NOMO-1 treated with dmso at 0.1 percent for 144 hours (cell line): ENCODE measurements at regions not wholly inside any gene's neighbourhood (a gene's known extent, or its start where the extent isn't known, plus 50 kb on each side); places are given as distances from the start of the nearest gene placed in this dataset.
"Not testable (repeated sequence)": the region's sequence is repeated elsewhere in the genome, so short reads cannot be mapped to it uniquely, and the experiment has no call there.

Source experiments
- DNase-seq: peaks from one replicate; lab custom pipeline; 2025; ENCODE audit not compliant: unreplicated experiment; lab: John Stamatoyannopoulos, UW

DNA sequence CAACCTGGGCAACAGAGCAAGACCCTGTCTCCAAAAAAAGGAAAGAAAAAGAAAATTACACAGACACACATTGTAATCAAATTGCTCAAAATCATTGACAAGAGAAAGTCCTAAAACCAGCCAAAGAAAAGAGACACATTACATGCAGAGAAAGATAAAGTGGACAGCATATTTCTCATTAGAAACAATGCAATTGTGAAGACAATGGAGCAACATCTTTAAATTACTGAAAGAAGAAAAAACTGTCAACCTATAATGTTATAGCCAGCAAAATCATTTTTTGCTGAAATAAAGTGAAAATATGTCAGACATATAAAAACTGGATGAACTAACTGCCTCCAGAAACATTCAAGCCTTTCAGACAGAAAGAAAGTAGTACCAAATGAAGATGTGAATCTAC is 120.6 kb downstream of the TMEM167A start:
- no peak for DNase-seq

DNA sequence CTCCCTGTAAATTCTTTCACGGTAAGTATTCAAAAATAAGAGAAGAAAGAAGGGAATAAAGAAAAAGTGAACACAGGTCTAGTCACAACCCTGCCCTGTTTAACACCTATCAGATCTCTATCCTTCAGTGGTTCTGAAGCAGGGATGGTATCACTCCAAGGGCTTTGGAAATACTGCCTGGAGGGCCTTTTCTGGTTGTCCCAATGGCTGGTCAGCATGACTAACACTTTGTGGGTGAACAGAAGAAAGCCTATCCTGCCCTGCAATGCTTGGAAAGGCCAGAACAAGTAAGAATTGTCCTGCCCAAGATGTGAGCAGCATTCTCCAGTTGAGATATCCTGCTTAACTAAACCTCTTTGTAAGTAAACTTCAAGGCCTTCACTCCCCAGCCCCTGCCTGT is 124.9 kb downstream of the TMEM167A start:
- DNase-seq, result no peak

DNA sequence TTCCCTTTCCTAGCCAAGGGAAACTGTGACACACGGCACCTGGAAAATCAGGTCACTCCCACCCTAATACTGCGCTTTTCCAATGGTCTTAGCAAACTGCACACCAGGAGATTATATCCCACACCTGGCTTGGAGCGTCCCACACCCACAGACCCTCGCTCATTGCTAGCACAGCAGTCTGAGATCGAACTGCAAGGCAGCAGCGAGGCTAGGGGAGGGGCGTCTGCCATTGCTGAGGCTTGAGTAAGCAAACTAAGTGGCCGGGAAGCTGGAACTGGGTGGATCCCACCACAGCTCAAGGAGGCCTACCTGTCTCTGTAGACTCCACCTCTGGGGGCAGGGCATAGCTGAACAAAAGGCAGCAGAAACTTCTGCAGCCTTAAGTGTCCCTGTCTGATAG is 132.9 kb downstream of the TMEM167A start:
- not testable (repeated sequence) for DNase-seq

DNA sequence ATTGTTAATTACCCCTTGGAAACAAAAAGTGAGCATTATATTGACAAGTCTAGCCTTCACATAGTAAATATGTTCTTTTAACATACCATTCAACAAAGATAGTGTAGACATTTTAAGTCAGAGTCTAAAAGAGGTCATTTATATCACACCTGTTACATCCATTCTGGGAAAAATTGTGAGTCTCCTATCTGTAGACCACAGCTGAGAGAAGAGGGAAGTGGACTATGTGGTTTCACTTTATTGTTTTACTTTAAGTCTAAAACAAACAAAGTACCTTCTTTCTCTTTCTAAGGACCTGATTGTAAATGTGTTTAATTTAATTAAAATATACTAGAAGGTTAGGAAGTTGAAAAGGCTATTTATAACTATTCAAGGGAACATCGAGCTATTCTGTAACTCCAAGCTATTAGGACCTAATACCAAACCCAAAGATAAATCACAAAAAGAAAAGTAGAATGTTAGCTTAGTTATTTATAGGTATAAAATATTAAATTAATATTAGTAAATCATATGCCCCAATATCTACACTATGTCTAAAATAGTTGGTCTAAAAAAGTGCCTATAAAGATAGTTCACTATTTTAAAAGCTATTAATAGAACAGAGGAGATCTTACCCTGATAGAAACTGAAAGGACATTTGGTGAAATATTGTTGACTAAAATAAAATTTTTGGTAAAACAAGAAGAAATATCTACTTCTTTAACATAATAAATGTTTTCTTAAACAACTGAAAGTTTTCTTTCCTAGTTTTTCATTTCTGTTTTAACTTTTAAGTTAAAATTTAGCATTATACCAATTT is 134.9 kb downstream of the TMEM167A start:
- DNase-seq, result no peak

DNA sequence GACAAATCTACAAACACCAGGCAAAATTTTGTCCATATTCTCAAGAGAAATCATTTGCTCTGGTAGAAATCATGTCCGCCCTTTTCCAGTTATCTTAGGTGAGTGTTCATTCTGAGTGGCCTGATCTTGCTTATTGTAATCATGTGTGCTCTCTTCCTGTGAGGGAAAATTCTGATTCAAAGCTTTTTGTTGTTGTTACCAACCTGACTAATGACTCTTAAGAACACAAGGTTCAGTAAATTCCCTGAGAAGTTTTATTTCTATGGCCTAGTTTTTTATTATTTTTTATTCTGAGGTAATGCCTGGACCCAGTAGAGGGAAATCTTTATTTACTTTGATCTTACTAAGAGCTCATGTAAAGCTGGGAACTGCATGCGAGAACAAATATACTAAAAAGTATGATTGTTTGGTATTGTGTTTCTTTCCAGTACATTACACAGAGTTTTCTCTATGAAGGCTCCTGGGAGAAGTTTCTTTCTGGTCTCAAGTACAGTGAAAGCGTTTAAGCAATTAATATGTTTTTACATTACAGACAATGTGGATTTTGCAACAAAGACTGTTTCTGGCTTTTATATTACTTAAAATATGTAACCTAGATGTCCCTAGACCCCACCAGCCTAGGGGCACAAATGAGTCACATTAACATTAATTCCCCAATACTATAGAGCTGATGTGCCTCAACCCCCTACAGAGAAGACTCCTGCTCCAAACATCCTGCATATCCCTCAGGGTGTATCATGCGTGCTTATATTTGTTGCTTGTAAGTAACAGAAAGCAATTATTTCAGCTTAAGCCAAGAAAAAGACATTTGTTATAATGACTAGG is 138.1 kb downstream of the TMEM167A start:
- DNase-seq, result no peak

DNA sequence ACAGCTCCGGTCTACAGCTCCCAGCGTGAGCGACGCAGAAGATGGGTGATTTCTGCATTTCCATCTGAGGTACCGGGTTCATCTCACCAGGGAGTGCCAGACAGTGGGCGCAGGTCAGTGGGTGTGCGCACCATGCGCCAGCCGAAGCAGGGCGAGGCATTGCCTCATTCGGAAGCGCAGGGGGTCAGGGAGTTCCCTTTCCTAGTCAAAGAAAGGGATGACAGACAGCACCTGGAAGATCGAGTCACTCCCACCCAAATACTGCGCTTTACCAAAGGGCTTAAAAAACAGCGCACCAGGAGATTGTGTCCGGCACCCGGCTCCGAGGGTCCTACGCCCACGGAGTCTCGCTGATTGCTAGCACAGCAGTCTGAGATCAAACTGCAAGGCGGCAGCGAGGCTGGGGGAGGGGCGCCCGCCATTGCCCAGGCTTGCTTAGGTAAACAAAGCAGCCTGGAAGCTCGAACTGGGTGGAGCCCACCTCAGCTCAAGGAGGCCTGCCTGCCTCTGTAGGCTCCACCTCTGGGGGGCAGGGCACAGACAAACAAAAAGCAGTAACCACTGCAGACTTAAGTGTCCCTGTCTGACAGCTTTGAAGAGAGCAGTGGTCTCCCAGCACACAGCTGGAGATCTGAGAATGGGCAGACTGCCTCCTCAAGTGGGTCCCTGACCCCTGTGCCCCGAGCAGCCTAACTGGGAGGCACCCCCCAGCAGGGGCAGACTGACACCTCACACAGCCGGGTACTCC is 144.5 kb downstream of the TMEM167A start:
- not testable (repeated sequence) for DNase-seq

DNA sequence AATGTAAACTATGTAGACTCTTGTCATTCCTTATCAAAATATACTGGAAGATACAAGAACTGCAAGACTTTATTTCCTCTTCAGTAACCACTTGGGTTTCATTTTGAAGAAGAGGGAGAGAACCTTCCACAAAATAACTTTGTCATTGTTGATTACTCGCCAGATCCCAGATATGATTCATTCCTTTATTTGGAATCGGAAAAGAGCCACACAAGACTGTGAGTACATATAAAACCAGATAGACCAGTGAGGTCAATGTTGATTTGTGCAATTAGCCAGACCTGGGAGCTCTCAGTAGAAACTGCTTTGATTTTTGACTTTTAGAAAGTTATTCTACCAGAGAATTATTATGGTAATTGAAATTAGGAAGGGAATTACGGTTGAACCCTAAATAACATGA is 146.1 kb downstream of the TMEM167A start:
- no peak for DNase-seq

DNA sequence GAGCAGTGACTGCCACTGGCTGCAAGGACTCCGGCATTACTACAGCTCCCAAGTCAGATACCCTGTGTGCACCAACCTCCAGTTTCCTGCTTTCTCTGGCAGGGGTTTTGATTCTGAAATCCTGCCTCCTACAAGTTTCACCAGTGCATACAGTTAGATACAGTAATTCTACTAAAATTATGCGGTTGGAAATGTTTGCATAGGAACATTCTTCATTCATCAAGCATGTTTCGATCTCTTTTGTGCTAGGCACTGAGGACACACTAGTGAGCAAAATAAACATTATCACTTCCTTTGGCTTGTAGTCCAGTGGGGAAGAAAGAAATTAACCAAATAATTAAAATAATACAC is 152.2 kb downstream of the TMEM167A start:
- no peak for DNase-seq

DNA sequence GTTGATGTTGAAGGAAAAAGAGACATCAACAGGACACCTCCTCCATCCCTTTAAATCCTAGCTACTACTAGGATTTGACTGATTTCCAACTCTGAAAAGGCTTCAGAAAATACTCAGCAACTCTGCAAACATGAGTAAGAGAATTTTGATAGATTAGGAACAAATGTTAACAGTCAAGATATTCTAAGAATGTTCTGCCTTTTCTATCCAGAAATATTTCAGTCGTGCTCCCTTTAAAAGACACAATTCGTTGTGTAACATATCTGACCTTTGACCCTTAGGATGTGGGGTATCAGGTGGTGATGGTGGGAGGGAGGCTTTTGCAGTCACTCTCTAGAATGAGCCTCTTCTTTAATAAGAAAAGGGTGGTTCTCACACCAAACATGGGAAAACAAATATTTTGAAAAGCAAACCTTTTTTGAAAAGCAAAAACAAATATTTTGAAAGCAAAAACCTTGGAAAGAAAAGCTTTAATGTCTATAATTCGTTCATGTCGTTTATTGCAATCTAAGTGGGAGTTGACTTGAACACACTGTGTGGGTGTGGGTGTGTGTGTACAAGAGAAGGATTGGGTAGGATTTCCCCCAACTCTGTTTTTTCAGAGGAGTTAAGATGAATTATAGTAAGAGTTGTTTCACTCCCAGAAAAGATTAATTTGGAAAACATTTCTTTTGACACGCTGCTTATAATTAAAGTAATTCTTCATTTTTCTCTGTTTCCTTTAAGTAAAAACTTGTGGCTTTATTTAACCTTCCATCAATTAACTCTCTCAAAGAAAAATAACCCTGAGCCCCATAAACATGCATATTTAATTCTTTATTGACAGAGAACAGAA is 152.8 kb downstream of the TMEM167A start:
- no peak for DNase-seq

DNA sequence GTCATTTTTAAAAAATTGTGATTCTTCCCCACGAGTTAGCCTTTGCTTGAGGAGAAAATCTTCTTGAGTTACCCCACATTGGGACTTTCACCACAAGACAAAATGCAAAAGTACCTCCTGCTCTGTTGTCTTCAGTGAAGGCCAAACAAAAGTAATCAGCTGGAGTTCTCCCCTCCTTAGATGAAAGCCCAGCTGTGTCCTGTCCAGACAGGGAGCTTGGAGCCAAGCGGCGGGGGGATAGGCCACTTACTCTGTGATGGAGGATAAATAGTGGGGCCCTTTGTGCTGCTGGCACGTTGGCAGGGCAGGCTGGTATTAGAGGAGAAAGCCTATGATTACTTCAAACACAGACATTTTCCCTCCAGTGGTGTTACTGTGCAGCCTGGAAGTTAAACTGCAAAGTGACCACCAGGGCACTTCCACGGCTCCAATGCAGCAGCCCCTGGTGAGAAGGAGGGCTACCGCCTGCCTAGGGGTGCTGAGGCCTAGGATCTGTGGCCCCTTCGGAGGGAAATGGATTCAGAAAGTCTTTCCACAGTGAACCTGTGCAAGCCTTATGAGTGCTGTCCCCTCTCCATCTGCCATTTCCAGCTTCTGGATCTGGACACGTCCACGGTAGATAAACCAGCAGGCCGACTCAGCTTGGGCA is 155.0 kb downstream of the TMEM167A start:
- DNase-seq, result no peak

DNA sequence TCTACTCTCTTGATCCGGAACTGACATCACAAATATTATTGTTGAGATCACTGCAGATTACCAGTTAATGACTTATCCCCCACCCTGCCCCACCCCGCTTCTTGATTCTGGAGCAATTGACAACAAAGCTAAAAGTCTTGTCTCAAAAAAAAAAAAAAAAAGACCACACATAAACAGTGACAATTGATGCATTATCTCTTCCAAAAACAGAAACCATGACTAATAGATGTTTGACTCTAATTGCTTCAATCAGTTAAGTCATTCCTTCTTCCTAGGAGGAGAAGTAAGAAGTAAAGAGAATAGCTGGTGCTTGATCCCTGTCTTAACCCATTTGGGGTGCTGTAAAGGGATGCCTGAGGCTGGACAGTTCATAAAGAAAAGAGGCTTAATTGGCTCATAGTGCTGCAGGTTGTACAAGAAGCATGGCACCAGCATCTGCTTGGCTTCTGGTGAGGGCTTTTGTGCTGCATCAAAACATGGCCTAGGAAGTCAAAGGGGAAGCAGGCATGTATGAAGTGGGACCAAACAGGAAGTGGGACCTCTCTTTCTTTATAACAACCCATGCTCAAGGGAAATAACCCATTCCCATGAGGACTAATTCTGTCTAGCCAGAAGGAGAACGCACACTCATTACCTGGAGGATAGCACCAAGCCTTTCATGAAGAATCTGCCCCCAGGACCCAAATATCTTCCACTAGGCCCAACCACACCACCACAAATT is 158.7 kb downstream of the TMEM167A start:
- DNase-seq, result no peak

DNA sequence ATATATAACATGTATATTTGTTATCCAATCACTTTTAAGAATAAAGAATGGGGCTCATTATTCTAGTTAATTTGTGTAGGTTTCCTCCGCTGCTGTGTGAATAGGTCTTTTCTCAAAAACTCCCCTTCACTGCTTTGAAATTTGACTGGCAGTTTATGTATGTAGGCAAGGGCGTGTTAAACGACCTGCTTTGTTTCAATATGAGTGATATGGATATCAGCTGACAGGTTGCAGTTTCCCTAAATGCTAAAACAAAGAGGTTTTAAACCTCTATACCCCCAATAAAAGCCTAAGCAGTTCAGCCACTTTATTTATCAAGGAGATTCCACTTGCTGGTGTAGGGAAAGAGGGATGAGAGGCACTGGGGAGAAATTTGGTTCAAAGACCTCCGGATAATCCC is 159.6 kb downstream of the TMEM167A start:
- no peak for DNase-seq

DNA sequence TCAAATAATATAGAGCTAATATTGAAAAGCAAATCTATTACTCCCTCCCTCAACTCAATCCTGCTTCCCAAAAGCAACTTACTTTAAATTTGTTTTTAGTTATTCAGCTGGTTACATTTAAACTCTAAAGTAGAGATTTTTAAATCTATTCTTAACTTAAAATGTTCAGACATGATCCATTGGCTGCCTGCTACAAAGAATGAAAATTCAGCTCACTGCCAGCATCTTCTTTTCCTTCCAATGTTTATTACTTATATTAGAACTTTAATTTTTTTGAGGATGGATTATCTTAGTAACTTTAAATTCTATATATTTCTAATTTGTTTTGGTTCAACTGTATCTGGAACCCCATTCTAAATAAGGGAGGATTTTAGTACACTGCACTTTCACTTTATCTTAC is 163.2 kb downstream of the TMEM167A start:
- no peak for DNase-seq

DNA sequence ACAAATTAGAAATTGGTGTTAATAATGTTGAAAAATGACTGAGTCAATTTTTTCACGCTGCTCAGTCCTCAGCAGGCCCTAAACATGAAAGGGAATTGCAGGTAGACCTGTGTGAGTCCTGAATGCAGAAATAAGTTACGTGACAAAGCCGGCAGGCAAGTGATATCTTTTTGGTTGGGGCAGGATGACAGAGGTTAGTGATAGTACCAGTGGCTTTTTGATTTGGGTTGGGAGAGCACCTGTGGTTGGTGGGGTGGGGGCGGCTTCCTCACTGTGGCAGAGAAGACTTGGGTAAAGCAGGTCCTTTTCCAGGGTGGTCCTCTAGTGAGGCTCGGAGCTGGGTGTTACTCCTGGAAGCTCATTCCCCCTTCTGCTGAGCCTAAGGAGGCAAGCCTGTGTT is 164.7 kb downstream of the TMEM167A start:
- DNase-seq, result no peak

DNA sequence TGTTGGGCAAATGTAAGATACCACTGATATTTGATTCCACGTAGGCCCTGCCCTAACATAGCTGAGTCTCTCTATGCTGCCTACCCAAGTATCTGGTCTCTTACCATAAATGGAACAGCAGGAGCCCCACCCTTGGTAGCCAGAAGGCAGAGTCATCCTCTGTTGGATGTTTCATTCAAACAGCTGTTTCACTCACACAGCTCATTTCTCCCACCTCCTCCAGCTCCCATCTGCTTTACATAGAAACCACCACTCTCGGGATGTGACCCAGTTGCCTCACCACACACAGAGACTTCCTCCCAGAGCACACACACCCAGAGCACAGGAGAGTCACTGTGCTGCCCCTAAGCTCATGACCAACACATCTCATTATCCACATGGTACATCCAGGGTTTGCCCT is 165.3 kb downstream of the TMEM167A start:
- no peak for DNase-seq

DNA sequence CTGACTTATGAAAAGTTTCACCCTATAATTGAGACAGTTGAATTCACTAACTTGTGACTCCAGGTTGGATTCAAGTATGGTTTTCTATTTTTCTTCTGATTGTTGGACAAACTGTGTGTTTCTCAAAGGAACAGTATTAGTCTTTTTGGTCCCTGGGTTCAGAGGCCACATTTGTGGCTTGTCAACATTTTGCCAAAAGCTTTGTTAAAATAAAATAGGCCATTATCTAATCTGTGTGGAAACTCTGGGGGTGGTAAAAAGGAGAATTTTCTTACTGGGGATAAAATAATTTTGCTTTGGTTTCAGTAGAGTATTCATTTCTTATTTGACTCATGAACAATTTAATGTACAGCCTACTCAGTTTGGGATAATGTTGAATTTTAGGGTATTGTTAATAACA is 166.3 kb downstream of the TMEM167A start:
- DNase-seq, result no peak

DNA sequence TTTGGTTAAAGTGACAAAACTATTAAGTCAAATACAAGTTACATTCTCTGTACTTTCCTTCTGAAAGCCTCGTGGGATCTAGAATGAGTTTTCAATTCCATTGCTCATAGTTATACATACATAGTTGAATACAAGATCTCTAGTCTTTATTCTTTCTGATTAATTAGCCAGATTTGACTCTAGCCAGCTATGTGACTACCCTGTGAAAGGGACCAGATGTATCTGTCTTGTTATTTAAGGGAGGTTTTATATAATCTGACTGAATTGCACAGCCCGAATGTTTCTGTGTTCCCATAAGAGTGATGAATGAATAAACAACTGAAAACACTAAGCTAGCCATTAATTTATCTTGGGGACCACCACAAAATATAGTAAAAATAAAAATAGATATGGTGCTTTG is 166.7 kb downstream of the TMEM167A start:
- DNase-seq, result no peak

DNA sequence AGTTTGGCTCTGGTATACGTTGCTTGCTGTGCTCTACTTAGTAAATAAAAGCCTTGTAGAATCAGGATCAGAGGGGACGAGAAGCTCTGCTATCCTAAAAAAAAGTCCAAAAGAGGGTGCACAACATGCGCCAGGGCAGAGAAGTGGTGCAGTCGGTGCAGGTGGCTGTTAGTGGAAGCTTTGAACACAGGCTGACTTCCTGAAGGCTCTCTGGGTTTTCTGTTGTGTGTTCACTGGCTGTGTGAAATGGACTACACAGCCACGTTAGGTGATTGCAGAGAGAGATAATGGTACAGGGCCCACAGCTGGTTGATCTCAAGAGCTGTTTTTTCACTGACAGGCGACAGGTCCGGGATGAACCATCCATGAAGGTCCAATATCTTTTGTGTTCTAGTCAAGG is 167.4 kb downstream of the TMEM167A start:
- DNase-seq, result no peak

DNA sequence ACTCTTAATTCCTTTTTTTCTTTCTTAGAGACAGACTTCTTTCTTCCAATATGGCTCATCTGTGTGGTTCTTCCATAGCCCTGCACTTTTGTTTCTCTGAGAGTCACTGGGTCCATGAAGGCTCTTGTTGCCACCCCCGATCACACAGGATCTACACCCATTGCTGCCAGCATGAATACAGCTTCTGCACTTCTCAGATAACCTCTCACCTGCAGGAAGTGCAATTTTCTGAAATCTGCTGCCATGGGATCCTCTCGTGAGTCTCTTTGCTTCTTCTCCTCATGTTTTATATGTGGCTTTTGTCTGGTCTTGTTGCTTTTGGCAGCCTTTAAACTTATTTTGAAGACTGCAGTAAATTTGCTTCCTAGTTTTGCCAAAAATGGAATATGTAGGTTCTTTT is 171.2 kb downstream of the TMEM167A start:
- no peak for DNase-seq
